Inflammatory macrophage treated with lipopolysaccharide for 4 hours (primary cell): ENCODE measurements at regions not wholly inside any gene's neighbourhood (a gene's known extent, or its start where the extent isn't known, plus 50 kb on each side); places are given as distances from the start of the nearest gene placed in this dataset.

Source experiments
- DNase-seq: peaks from one replicate; pipeline ENCODE4 v3.0.0-alpha.2; 2020

- DNase-seq, result no peak
Observed at GRCh38 chr9:81480828-81481604, 208.3 kb downstream of the TLE1 start.

DNA sequence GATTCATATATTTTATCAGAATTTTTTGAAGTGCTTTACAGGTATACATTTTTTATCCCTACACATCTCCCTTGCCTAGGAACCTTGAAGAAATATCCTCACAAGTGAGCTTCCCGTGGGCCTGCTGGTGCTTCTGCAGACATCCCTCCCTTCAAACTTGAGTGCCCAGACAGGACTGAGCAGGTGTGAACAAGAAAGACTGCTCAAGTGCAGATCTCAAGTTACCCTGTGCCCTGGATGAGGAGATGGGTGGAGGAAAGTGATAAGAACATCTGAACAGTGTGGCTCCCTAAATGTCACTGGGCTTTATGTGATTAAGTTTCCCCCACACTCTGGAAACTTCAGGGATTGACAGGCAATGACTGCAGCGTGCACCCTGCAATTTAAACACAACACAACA, 209.8 kb downstream of the TLE1 start:
- no peak for DNase-seq

GRCh38 chr9:81477669-81478068, 211.7 kb downstream of the TLE1 start:
- no peak for DNase-seq

- DNase-seq, result no peak
Observed at GRCh38 chr9:81476813-81477490, 212.4 kb downstream of the TLE1 start.

DNA sequence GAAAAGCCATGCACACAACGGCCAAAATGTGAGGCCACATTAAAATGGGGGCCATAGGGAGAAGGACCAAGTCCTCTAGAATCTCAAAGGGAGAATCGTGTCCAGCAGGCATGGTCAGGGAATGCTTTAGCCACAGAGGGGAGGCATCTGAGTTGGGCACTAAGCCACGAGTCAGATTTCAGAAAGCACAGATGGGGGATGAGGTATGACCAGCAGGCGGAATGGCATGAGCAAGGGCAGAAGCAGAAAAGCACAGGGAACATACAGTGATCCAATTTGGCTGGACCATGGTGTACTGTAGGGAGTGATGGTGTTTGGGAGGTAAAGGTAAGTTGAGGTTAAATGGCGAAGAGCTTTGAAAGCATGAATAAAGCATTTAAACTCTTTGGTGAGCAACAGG, 214.6 kb downstream of the TLE1 start:
- DNase-seq, result no peak

GRCh38 chr9:81474125-81474524, 215.2 kb downstream of the TLE1 start:
- DNase-seq, result no peak

DNA sequence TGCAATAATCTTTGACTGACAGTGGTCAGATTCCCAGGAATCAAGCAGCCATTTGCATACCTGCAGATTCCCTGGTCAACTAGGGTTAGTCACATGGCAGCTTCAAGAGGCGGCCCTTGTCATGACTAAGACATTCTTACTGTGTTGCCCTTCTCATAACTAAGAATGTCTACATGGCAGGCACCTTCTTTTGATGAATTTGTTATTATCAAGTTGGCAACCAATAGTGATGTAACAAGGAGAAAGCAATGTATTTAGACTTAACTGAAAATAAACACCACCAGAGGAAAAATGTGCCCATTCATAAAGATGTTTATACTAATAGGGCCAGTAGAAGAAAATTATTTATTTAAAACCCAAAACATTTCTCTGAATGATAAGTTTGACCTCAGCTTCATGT, 215.6 kb downstream of the TLE1 start:
- DNase-seq, result no peak

- DNase-seq, result no peak
Observed at GRCh38 chr9:81473206-81473605, 216.1 kb downstream of the TLE1 start.

DNA sequence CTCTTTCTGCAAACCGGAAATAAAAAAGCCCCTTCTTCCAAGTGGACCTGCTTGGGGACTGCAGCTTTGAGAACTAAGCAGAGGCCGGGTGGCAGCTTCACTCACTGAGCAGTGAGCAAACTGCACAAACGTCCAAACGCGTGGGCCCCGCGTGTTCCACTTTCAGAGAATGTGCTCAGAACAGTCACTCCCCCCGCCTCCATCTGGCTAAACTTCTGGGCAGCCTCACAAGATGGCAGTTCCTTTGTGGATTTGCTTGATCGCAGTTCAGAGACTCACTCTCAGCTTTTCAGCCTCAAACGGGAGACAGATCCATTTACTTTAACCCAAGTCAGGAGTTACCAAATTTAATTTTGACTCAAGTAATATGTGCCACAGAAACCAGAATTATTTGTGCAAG, 216.6 kb downstream of the TLE1 start:
- no peak for DNase-seq

DNA sequence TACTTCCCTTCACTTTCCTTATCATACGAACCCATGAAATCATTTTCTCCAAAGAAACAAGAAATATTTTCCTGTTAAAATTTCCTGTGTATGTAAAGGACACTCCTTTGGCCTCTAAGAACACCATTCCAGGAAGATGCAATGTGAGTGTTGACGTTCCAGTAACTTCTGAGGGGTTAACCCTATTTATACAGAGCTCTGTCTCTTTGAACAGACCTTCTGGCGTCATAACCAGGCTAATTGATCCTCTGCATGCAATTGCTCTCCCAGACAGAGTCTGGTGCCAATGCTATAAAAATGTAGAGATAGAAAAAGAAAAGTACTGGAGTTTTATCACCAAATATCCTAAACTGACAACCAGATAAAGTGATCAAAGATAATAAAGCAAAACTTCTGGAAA, 218.5 kb downstream of the TLE1 start:
- no peak for DNase-seq

DNA sequence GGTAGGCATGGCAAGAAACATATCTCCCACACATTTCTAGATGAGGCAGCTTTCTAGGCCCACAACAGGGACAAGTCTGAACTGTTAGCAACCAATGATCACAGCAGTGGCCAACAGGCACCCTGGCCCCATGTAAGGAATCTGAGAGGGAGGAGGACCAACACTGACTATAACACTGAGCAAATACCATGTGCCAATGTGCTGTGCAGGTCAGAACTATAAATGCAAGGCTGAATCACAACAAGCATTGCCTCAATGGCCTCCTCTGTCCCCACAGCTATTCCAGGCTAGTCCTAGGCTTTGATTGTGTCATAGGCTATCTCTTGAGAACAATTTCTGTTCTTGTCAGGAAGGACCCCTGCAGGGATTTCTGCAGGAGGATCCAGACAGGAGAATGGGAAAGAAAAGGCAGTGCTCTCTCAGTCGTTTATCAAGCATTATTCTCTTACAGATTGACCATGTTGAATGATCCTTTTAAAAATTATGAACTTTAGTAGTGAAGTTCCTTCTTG, 221.2 kb downstream of the TLE1 start:
- no peak for DNase-seq

GRCh38 chr9:81466981-81467380, 222.4 kb downstream of the TLE1 start:
- no peak for DNase-seq

GRCh38 chr9:81465468-81466011, 223.8 kb downstream of the TLE1 start:
- no peak for DNase-seq

DNA sequence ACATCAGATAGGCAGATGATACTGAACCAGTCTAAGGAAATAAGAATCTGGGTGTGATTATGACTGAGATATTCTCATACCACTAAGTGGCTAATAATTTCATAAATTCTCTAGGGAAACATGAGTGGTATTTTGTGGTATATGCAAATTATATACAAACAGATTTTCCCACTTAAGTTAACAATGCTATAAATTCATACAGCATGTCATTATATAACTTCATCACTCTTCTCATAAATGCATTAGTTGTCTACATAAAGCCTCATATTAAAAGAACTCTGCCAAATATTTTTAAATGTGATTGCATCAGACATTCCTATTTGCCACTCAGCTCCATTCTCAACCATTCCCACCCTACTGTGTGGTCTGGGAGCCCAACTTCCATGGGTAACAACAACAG, 226.5 kb downstream of the TLE1 start:
- DNase-seq, result no peak

DNA sequence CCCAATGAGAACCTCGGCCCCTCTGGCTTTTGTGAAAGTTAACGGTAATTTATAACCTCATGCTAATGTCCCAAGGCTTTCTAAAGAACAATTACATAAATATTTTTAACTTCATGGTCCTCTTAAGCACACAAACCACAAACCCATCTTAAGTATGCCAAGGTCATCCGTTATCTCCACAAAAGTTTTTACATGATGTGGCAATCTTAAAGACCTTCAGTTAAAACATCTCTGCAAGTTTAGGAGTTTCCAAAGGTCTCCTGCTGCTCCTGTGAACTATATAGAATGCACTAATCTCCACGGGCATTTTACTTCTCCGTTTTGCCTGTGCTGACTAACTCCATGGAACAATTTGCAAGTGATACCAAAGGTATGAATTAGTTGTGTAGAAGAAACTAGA, 228.2 kb downstream of the TLE1 start:
- no peak for DNase-seq

GRCh38 chr9:81460693-81461092, 228.7 kb downstream of the TLE1 start:
- DNase-seq, result no peak

- no peak for DNase-seq
Observed at GRCh38 chr9:81459591-81459990, 229.8 kb downstream of the TLE1 start.

DNA sequence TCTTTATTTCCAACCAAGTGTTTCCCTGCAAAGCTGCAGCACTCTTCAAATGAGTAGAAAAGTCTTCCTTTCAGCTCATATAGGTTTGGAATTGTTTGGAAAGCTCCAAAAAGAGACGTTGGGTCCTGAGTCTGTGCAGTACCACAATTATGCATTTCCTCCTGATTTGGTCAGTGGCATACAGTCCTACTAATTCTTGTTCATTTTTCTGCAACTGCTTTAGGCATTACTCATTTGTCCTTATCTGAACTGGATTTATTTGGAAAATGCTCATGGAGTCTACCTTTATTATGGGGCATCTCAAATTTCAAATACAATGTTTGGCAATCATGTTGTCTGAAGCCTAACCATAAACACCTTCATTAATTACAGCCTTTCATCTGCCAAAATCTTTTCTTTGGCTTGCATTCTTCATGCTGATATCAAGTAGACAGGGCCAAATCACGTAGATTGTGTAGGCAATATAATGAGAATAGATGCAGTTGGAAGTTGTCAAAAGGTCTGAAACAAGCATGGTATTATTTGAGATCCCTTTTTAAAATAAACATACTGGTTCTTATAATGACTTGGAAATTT, 232.8 kb downstream of the TLE1 start:
- DNase-seq, result no peak

- no peak for DNase-seq
Observed at GRCh38 chr9:81455462-81456219, 233.7 kb downstream of the TLE1 start.

- no peak for DNase-seq
Observed at GRCh38 chr9:81445331-81445921, 243.9 kb downstream of the TLE1 start.

- no peak for DNase-seq
Observed at GRCh38 chr9:81431641-81432040, 257.7 kb downstream of the TLE1 start.

DNA sequence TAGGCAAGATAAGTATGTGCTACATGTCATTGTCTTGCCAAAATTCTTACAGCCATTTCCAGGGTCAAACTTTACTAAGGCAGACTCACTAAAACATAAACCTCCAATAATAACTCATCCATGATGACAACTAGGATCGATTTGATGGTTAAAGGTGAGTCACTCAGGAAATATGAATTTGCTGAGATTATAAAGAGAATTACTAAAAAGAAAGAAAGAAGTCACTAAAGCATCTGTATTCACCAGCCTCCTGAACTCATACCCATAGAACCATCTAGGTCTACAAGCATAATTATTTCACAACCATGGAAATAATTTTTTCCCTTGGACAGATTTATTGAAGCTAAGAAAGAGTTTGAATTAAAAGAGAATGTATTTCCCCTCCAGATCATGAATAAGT, 258.6 kb downstream of the TLE1 start:
- no peak for DNase-seq

DNA sequence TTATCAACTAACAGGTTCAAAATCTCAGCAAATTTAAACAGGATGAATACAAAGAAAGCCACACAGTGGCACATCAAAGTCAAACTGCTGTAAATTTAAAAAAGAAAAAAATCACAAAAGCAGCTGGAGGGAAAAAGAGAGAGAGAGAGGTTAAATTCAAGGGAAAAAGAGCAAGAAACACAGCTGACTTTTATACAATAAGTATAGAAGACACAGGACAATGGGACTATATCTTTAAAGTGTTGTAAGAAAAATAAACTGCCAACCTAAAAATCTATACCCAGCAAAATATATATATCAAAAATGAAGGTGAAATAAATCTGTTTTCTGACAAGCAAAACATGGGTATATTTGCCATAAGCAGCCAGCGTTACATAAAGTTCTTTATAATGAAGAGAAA, 261.5 kb downstream of the TLE1 start:
- no peak for DNase-seq
